ENCODE measurements at regions not wholly inside any gene's neighbourhood (a gene's known extent, or its start where the extent isn't known, plus 50 kb on each side); places are given as distances from the start of the nearest gene placed in this dataset.

- intact Hi-C loops (cut with DNase I) = loop anchor here in 1 of 2 donors (5.0 to 10.0 kb wide), 2 partner anchors 514 to 791 kb away; no protein-coding TSS in a partner anchor
- Histone ChIP-seq H3K9me3 (no peaks in the 10 kb centered on the region), H3K4me1 (peaks cover 0 to 3% of the 10 kb centered on the region in 2 donors), H3K36me3 (no peaks in the 10 kb centered on the region), H3K4me3 (no peak overlapping the region), H3K27ac (no peak overlapping the region), H3K27me3 (no peaks in the 10 kb centered on the region)
- no peak for TF ChIP-seq CTCF (IDR thresholded peaks at IDR 0.05)
- ATAC-seq (peak; percentile 22), DNase-seq (no peak)
Measured at GRCh38 chr15:47988564-47988963, 132.2 kb upstream of the SLC24A5 start.

- no peak overlapping the region for H3K27ac ChIP-seq
- ATAC-seq = no peak
- H3K27me3 ChIP-seq = no peaks in the 10 kb centered on the region
- TF ChIP-seq CTCF (IDR thresholded peaks at IDR 0.05) = no peak
- no peak for DNase-seq
- intact Hi-C loops (cut with DNase I) = no loop called here
- no peaks in the 10 kb centered on the region for H3K36me3 ChIP-seq
- H3K4me1 ChIP-seq = peaks cover 0 to 3% of the 10 kb centered on the region in 2 donors
- no peaks in the 10 kb centered on the region for H3K9me3 ChIP-seq
- H3K4me3 ChIP-seq = no peak overlapping the region
Measured at GRCh38 chr15:47990821-47991220, 130.0 kb upstream of the SLC24A5 start.

- Histone ChIP-seq H3K4me1 (peaks cover 0 to 3% of the 10 kb centered on the region in 2 donors), H3K9me3 (no peaks in the 10 kb centered on the region), H3K27ac (no peak overlapping the region), H3K36me3 (no peaks in the 10 kb centered on the region), H3K27me3 (no peaks in the 10 kb centered on the region), H3K4me3 (no peak overlapping the region)
- TF ChIP-seq CTCF (IDR thresholded peaks at IDR 0.05) = no peak
- intact Hi-C loops (cut with DNase I) = no loop called here
- DNase-seq = no peak
- ATAC-seq = peak; percentile 69
Measured at GRCh38 chr15:47991357-47991756, 129.4 kb upstream of the SLC24A5 start.

GRCh38 chr15:47993051-47993450, 127.7 kb upstream of the SLC24A5 start:
- no peak for DNase-seq
- no peaks in the 10 kb centered on the region for H3K36me3 ChIP-seq
- no peaks in the 10 kb centered on the region for H3K27me3 ChIP-seq
- intact Hi-C loops (cut with DNase I) = no loop called here
- no peaks in the 10 kb centered on the region for H3K4me1 ChIP-seq
- no peak overlapping the region for H3K27ac ChIP-seq
- H3K9me3 ChIP-seq = no peaks in the 10 kb centered on the region
- H3K4me3 ChIP-seq = no peak overlapping the region
- no peak for ATAC-seq
- TF ChIP-seq CTCF (IDR thresholded peaks at IDR 0.05) = no peak

- ATAC-seq = no peak
Measured at GRCh38 chr15:47997195-47998080, 123.4 kb upstream of the SLC24A5 start.

More at GRCh38 chr15:47997195-47998080, 123.4 kb upstream of the SLC24A5 start:
- DNase-seq = no peak
- intact Hi-C loops (cut with DNase I) = no loop called here
- peaks cover 0 to 9% of the 10 kb centered on the region in 2 donors for H3K4me1 ChIP-seq
- no peak overlapping the region for H3K27ac ChIP-seq
- TF ChIP-seq CTCF (IDR thresholded peaks at IDR 0.05) = no peak
- no peak overlapping the region for H3K4me3 ChIP-seq
- H3K36me3 ChIP-seq = no peaks in the 10 kb centered on the region
- no peaks in the 10 kb centered on the region for H3K27me3 ChIP-seq
- H3K9me3 ChIP-seq = no peaks in the 10 kb centered on the region
